Activated CD4-positive, alpha-beta T cell treated with anti-CD3 and anti-CD28 coated beads, Interleukin-2, amount 50 U/mL, for 48 hours (primary cell): ENCODE measurements at regions not wholly inside any gene's neighbourhood (a gene's known extent, or its start where the extent isn't known, plus 50 kb on each side); places are given as distances from the start of the nearest gene placed in this dataset.

Source experiments
- DNase-seq, 2 experiments: peaks; one replicate each; pipeline ENCODE4 v3.0.0-alpha.2; 2020

- DNase-seq = no peak
Measured at GRCh38 chr2:107584577-107584976, 242.1 kb upstream of the RGPD4 start.

GRCh38 chr2:107585851-107586250, 240.8 kb upstream of the RGPD4 start:
- DNase-seq = no peak

GRCh38 chr2:107588181-107588580, 238.5 kb upstream of the RGPD4 start:
- DNase-seq = no peak

- no peak for DNase-seq
Measured at GRCh38 chr2:107589079-107589491, 237.6 kb upstream of the RGPD4 start.

- no peak for DNase-seq
Measured at GRCh38 chr2:107591561-107592279, 235.0 kb upstream of the RGPD4 start.

- DNase-seq = no peak
Measured at GRCh38 chr2:107592280-107592624, 234.4 kb upstream of the RGPD4 start.

- DNase-seq = no peak
Measured at GRCh38 chr2:107595285-107595684, 231.4 kb upstream of the RGPD4 start.

GRCh38 chr2:107595749-107596148, 230.9 kb upstream of the RGPD4 start:
- DNase-seq = no peak

- DNase-seq = no peak
Measured at GRCh38 chr2:107597507-107597906, 229.2 kb upstream of the RGPD4 start.

- DNase-seq = no peak
Measured at GRCh38 chr2:107602801-107603200, 223.9 kb upstream of the RGPD4 start.

GRCh38 chr2:107607054-107607453, 219.6 kb upstream of the RGPD4 start:
- DNase-seq = no peak

GRCh38 chr2:107607473-107607872, 219.2 kb upstream of the RGPD4 start:
- DNase-seq = no peak

- DNase-seq = no peak
Measured at GRCh38 chr2:107615039-107615438, 211.7 kb upstream of the RGPD4 start.

GRCh38 chr2:107618769-107619168, 207.9 kb upstream of the RGPD4 start:
- no peak for DNase-seq

GRCh38 chr2:107621186-107622165, 205.2 kb upstream of the RGPD4 start:
- no peak for DNase-seq

GRCh38 chr2:107622741-107623310, 203.9 kb upstream of the RGPD4 start:
- no peak for DNase-seq

GRCh38 chr2:107625982-107626381, 200.7 kb upstream of the RGPD4 start:
- no peak for DNase-seq

GRCh38 chr2:107627164-107627563, 199.5 kb upstream of the RGPD4 start:
- no peak for DNase-seq

GRCh38 chr2:107627926-107628325, 198.8 kb upstream of the RGPD4 start:
- no peak for DNase-seq

- DNase-seq = no peak
Measured at GRCh38 chr2:107633580-107634147, 193.0 kb upstream of the RGPD4 start.

GRCh38 chr2:107634172-107634571, 192.5 kb upstream of the RGPD4 start:
- DNase-seq = no peak

- no peak for DNase-seq
Measured at GRCh38 chr2:107635883-107636282, 190.8 kb upstream of the RGPD4 start.

GRCh38 chr2:107645586-107645985, 181.1 kb upstream of the RGPD4 start:
- DNase-seq = no peak
